ENCODE measurements at regions not wholly inside any gene's neighbourhood (a gene's known extent, or its start where the extent isn't known, plus 50 kb on each side); places are given as distances from the start of the nearest gene placed in this dataset.

GRCh38 chr1:59236721-59237545 is 60.0 kb upstream of the FGGY start:
- no peak for DNase-seq (ENCODE audit: low read depth, low spot score)

GRCh38 chr1:59237900-59238299 is 59.0 kb upstream of the FGGY start:
- no peak for DNase-seq (ENCODE audit: low read depth, low spot score)

GRCh38 chr1:59238333-59238934 is 58.5 kb upstream of the FGGY start:
- DNase-seq (ENCODE audit: low read depth, low spot score), result no peak

- DNase-seq (ENCODE audit: low read depth, low spot score), result no peak
These were observed 57.9 kb upstream of the FGGY start for GRCh38 chr1:59238993-59239392.

GRCh38 chr1:59241909-59242308 is 55.0 kb upstream of the FGGY start:
- DNase-seq (ENCODE audit: low read depth, low spot score), result no peak

GRCh38 chr1:59242370-59242769 is 54.5 kb upstream of the FGGY start:
- no peak for DNase-seq (ENCODE audit: low read depth, low spot score)

GRCh38 chr1:59243550-59243949 is 53.3 kb upstream of the FGGY start:
- no peak for DNase-seq (ENCODE audit: low read depth, low spot score)

- DNase-seq (ENCODE audit: low read depth, low spot score), result no peak
These were observed 52.9 kb upstream of the FGGY start for GRCh38 chr1:59243978-59244377.

GRCh38 chr1:59244891-59245290 is 52.0 kb upstream of the FGGY start:
- no peak for DNase-seq (ENCODE audit: low read depth, low spot score)
